Activated T-cell treated with anti-CD3 and anti-CD28 coated beads for 4 hours (primary cell): ENCODE measurements at regions not wholly inside any gene's neighbourhood (a gene's known extent, or its start where the extent isn't known, plus 50 kb on each side); places are given as distances from the start of the nearest gene placed in this dataset.
"Not testable (repeated sequence)": the region's sequence is repeated elsewhere in the genome, so short reads cannot be mapped to it uniquely, and the experiment has no call there.

ENCODE experiments used
- DNase-seq: peaks from one replicate; pipeline ENCODE4 v3.0.0-alpha.2; 2020

DNA sequence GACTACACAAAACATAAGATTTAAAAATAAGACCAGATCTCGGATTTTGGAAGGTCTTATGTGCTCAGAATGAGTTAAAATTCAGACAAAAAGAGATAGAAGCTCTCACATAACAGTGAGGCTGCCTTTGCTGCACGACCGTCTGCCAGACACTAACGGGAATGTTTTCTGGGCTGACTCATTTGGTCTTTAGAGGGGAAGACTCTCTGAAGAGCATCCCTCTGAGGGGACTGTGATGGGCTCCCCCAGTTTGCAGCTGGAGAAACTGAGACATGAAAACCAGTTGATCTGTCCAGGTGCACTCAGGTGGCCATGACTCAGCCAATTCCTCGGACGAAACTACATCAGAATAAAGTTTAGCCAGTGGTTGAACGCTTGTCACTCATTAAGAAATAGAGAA, 153.9 kb downstream of the RNASET2 start:
- no peak for DNase-seq

DNA sequence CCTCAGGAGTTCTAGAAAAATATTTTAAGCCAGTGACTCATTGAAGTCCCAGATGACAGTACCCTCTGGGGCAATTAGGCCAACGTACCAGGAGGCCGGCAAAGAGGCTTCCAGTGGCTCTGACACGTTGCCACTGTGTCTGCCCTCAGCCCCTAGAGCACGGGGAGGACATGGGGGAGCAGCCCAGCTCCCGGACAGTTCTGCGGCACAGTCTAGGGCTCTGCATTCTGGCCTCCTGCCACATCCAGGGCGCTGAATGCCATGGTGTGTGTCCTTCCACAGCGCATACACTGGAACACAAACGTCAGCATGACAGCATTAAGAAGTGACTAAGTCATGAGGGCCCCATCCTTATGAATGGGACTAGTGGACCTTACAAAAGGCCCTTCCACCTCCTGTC, 156.2 kb downstream of the RNASET2 start:
- no peak for DNase-seq

DNA sequence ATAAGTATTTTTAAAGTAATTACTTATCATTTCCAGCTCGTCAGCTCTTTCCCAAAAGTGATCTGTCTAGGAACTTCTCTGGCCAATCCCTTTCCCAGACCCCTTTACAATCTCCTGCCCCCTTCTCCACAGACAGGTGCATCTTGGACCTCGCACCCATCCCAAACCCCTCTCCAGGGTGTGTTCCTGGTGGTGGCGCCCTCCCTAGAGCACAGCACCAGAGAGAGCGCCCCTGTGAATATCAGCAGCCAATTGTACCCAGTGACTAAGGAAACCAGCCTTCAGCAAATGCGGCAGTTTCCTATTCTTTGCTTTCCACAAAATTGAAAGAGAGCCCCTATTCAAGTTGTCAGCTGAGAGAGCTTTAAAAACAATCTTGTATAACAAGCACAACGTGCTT, 157.7 kb downstream of the RNASET2 start:
- no peak for DNase-seq

DNA sequence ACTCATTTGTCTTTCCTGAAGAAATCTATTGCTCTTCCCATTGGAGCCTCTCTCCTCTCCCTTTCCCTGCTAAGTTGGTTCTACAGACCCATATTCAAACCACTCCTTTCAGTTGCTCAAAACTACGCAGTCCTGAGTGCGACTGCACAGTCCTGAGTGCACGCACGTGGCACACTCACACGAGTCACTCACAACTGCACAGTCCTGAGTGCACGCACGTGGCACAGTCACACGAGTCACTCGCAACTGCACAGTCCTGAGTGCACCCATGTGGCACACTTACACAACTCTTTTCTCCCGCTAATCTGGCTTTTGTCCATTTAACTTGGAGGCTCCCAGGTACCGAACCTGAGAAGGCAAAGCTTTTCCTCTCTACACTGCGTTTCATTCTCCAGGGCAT, 159.7 kb downstream of the RNASET2 start:
- DNase-seq = no peak

DNA sequence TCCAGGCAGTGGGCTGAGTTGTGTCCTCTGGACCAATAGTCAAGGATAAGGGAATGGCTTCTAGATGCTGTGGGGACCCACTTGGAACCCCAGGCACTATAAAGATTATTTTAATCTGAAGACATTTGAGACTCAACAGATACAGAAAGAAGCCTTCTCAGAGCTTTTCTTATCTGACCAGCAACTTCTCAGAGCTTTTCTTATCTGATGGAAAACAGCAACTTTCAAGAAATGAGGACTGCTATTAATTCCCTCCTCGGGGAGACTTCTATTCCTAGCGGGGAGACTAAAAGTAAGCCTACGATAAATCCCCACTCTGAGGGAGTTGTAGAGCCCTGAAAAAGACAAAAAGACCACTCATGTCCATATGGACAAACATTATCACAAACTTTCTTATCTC, 160.5 kb downstream of the RNASET2 start:
- DNase-seq = no peak

DNA sequence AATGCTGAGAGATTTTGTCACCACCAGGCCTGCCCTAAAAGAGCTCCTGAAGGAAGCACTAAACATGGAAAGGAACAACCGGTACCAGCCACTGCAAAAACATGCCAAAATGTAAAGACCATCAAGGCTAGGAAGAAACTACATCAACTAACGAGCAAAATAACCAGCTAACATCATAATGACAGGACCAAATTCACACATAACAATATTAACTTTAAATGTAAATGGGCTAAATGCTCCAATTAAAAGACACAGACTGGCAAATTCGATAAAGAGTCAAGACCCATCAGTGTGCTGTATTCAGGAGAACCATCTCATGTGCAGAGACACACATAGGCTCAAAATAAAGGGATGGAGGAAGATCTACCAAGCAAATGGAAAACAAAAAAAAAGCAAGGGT, 163.8 kb upstream of the RPS6KA2 start:
- not testable (repeated sequence) for DNase-seq

DNA sequence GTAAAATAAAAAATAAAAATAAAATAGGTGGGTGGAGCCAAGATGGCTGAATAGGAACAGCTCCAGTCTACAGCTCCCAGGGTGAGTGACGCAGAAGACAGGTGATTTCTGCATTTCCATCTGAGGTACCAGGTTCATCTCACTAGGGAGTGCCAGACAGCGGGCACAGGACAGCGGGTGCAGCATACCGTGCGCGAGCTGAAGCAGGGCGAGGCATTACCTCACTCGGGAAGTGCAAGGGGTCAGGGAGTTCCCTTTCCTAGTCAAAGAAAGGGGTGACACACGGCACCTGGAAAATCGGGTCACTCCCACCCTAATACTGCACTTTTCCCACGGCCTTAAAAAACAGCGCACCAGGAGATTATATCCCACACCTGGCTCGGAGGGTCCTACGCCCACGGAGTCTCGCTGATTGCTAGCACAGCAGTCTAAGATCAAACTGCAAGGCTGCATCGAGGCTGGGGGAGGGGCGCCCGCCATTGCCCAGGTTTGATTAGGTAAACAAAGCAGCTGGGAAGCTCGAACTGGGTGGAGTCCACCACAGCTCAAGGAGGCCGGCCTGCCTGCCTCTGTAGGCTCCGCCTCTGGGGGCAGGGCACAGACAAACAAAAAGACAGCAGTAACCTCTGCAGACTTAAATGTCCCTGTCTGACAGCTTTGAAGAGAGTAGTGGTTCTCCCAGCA, 161.9 kb upstream of the RPS6KA2 start:
- DNase-seq = not testable (repeated sequence)

DNA sequence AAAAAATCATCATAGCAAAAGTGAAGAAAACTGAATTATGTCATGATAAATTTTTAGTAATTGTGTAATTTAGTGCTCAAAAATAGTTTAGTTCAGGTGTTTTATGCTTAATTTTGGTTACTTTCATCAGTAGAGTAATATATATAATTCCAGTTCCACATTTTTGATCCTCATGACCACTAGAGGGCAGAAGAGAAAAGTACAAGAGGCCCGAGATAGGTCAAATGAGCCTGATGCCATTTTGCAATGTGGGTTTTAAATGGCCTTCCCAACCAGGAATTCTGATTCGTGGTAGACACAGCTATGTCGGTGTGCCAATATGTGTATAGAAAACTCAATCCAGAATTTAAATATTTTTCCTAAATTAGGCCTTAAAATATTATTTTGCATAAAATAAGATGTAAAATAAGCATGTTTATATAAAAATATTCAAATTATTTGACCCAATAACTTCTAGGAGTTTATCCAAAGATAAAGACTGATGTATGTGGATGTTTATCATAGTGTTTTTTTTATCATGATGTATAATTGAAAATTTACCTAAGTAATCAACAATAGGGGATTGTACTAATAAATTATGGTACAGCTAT, 159.7 kb upstream of the RPS6KA2 start:
- no peak for DNase-seq

DNA sequence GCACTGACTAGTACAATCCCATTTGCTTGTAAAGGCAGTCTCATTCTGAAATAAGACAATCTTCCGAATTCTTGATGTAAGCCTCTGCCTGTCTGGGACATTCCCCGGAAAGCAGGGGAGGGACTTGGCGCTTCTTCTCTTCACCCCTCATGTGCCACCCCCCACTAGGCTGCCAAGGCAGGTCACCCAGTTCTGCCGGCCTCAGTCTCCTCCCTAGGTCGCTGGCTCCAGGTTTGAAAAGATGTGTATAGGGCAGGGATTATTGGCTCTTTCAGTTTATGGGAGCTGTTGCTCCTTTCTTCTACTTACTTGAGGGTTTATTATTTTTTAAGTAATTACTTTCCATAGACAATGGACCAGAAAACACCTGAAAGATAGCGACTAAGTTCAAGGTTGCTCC, 158.1 kb upstream of the RPS6KA2 start:
- no peak for DNase-seq

DNA sequence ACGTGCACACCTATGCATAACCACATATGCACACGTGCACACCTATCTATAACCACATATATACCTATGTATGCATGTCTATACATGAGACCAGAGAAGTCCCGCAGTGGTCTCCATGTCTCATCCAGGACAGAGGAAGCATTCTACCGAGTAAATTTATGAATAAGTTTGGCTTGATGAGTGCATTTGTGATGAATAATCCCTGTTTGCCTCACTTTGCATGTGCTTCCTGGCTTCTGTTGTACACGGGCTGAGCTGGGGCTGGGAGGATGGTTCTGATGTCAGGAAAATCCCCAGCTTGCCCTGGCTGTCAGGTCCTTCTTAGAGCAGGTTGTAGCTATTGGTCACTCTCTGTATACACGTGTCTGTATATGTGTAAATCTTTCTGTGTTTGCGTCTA, 157.6 kb upstream of the RPS6KA2 start:
- no peak for DNase-seq

DNA sequence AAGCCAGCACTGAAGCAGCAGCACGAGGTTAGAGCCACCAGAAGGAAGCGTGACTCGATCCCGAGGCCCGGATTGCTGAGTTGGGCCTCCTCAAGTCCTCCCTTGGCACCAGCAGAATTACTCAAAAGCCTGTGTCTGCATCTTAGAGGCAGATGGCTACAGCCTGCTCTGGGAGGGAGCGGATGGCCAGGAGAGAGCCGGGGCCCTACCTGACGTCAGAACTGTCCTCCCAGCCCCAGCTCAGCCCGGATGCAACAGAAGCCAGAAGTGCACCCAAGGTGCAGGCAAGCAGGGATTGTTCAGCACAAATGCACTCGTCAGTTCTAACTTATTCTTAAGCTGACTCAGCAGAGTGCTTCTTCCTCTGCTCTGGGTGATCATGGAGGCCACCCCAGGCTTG, 155.5 kb upstream of the RPS6KA2 start:
- no peak for DNase-seq

DNA sequence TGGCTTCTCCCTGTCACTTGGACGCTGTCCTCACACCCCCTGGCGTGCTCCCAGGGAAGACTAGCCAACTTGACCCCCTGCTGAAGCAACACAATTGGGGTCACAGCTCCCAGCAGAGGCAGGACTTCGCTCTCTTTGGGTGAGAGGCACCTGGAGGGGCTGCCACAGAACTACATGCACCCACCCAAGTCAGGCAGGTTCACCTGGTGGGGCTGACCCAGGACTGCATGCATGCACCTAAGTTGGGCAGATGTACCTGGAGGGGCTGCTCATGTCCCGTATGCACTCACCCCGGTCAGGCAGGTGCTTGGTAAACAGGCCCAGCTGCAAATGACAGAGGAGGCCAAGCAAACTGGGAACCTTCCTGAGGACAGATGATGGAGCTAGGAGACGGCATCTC, 154.3 kb upstream of the RPS6KA2 start:
- DNase-seq = no peak

DNA sequence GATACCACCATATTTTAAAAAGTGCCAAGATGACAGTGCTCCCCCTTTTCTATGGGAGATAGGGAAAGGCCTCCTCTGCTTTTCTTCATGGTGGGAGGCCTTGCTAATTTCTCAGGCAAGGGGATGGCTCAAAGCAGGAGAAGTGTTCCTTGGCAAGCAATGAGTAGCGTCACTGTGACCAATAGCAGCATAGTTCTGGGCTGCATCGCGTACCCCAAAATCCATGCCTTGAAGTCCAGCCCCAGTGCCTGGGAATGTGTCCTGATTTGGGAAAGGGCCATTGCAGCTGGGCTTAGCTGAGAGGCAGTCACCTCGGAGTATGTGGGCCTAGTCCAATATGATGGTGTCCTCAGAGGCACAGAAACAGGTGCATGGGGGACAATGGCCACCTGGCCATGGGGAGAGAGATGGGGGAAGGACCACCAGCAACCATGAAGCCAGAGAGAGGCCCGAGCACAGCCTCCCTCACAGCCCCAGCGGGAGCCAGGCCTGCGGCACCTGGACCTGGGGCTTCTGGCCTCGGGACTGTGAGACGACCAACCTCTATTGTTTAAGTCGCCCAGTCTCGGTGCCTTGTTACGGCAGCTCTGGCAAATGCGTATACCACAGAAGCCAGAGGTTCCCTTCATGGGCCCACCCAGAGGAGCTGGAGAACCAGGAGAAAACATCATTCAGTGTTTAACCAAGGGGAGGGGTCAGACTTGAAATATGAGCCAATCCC, 153.1 kb upstream of the RPS6KA2 start:
- DNase-seq = no peak

DNA sequence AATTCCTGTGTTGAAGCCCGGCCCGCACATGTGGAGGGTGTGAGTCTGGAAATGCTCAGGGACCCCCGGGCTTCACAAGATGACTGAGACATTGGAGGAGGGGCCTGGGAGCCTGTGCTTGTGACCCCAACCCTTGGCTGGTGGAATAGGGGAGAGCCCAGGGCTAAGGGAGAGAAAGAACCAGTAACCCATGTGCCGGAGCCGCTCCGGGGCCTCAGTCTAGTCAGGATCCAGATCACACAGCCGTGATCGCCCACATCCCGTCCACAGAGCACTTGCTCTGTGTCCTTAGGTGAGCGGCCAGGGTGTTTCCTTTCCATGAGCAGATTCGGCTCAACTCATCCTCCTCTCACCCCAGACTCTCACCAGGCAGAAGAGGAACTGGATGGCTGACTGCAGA, 152.3 kb upstream of the RPS6KA2 start:
- DNase-seq = no peak

DNA sequence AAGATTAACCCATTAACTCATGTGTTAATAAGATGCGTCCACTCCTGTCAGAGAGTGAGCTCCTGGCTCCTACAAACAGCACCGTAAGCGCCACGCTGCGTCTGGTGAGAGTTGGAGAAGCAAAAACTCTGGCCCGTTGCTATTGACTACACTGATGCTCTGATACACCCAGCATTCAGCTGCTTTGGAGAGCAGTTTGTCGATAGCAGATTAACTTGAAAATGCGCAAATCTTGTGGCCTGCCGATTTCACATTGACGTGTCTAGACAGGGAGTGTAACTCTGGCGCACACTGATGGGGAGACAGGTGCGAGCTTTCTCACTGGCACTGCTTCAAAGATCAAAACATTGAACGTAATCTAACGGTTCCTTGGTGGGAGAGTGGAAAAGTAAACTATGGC, 151.7 kb upstream of the RPS6KA2 start:
- DNase-seq = no peak

DNA sequence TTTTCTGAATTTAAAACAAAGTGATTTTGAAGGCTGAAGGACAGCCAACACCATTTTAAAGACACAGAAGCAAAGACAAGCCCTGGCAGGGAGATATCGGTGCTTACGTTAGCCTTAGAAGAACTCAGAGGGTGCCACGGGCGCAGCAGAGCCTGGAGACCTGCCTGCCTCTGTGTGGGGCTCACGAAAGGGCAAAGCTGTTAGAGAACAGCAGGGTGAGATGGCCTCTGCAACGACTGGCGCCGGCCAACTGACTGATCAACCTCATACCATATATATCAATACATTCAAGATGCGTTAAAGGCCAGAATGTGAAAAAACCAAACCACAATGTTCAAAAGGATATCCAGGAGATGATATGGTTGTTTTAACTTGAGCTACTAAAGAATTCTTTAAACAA, 151.0 kb upstream of the RPS6KA2 start:
- DNase-seq = no peak

DNA sequence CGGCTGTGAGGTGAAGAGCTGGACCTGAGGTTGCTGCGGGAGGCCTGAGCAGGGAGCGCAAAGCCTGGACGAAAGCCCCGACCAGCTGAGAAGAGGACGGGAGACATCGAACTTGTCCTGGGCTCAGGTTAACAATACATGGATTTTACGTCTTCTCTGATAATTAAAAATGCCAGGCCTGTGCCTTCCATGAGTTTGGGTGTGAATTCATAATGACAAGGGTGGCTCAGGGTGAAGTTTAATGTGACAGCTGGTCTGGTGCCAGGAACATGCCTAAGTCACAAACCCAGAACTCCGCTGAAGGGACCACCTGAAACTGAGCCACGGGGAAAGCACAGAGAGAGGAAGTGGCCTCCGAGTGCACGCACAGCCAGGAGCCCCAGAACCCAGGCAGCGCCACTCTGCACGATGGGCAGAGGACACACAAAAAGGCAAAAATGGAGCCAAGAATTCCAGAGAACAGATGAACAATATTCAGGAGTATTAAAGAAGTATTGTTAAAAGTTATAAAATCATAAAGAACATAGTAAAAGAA, 150.1 kb upstream of the RPS6KA2 start:
- no peak for DNase-seq

DNA sequence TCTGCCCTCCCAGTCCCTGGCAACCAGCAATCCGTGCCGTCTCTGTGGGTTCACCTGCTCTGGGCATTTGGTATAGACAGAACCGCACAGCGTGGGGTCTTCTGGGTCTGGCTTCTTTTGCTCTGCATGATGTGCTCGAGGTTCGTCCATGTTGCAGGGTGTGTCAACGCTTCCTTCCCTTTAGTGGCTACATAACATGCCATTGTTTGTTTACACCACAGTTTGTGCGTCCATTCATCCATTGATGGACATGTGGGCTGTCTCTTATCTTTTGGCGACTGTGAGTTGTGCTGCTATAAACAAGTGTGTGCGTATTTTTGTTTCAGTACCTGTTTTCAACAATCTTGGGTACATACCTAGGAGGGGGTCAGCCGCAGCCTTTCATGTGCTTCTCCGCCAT, 149.5 kb upstream of the RPS6KA2 start:
- no peak for DNase-seq

DNA sequence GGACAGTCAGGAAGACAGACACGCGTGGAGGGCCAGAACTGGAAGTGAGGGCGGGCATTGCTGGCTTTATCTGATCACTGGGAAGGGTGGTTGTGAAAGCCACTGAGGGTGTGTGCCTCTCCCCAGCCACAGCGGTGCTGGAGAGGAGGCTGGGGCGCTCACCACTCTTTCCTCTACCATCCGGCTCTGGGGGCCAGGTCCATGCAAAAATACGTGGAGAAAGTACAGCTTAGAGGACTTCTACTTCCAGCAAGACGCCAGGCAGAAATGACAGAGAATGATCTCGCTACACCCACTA, 148.8 kb upstream of the RPS6KA2 start:
- DNase-seq = no peak

DNA sequence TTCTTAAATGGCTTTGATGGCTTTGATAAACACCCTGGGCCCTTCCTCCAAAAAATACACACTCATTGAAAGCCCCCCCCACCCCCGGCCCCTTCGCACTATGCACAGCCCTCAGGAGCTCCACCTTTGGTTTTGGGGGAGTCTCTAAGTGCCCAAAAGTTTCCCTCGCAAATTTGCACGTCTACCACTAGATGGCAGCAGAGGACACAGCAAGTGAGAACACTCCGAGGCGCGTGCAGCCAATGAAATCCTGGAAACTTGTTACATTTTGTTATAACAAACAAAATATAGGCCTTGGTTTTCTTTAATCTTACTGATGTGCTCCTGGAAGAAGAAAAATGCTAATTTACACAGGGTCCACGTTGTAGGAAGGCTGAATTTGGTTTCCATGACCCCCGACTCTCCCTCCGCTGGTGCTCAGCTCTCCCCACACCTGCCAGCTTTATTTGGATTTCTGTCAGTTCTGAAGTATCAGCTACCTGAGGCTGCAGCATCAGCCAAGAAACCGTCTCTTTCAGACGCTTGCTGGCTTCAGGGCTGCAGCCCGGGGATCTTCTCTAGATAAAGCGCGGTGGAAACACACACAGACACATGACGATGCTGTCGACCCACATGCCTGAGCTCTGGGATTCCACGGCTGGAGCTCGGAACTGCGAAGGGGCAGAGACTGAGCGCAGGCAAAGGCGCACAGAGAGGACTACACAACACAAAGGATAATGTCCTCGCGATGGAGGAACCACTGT, 148.3 kb upstream of the RPS6KA2 start:
- peak; percentile 51 for DNase-seq

DNA sequence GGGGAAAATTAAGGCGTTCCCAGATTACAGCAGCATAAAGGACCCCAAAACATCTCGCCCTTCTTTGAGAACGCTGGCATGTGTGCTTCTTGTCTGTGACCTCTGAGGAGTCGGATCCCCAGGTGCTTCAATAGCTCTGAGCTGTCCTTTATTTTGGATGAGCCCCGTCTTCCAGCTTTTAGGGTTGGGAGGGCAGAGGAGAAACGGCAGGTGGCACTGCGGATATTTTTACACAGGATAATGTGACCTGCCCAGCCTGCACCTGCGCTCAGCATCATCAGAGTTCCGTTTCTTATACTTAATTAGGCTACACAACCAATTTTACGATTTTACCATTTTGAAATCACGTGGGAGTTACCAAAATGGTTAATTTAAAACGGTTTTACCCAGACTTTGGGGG, 147.7 kb upstream of the RPS6KA2 start:
- DNase-seq = no peak

DNA sequence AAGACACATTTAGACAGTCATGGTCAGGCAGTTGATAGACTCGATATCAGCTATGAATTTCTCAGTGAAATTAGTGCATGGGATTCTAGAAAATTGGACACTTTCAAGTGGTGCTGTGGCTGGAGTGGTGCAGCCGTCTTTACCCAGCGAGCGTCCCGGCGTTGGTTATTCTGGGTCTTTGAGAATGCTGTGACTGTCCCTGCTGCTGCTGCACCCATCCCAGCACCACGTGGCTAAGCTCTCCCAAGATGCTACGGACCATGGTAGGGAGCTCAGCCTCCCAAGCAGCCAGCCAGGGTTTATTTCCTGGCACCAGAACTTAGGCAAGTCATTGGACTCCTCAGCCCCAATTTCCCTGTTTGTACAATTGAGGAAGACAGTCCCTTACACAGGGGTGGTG, 147.2 kb upstream of the RPS6KA2 start:
- DNase-seq = no peak

DNA sequence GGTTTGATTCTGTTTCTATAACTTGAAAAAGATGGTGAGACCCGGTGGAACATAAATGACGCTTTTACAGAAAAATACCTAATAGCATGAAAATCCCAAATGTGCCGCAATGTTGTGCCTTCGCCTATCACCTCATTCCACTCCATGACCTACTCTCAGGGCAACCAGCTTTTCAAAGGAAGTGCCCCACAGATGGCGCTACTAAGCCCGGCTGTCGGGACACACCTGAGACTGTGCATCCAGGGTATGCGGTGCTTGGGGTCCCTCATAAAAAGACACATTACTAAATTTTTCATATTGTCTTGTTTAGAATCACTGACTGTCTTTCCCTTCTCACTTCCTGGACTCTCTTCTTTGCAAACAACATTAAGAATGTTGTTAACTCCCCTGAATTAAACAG, 145.5 kb upstream of the RPS6KA2 start:
- no peak for DNase-seq

DNA sequence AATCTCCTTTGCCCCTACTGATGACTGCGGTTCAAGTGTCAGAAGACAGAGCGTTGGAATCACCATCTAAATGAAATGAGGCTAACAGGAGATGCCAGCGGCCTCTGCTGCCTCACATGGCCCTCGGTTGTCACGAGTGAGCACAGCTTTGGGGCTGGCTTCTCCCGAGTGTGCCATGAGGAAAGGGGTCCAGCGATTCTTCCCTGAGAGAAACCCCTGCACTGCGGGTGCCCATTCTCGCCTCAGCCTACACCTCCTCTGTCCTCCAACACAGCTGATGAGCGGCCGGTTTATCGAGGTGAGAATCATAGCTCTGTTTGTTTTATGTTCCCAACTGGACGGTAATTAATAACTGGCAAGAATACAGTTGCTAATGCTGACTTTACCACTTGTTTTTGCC, 144.7 kb upstream of the RPS6KA2 start:
- no peak for DNase-seq
